Glutamatergic neuron (in vitro differentiated cells): ENCODE measurements at regions not wholly inside any gene's neighbourhood (a gene's known extent, or its start where the extent isn't known, plus 50 kb on each side); places are given as distances from the start of the nearest gene placed in this dataset.

Experiments used
- DNase-seq: peaks from one replicate; pipeline ENCODE4 v3.0.0; 2022
- H3K27ac Mint-ChIP-seq: one replicate; pipeline ENCODE4 v1.8.0; 2020; ENCODE audit warnings: mild to moderate bottlenecking, mixed read lengths, inconsistent platforms; ENCODE audit not compliant: unreplicated experiment
- H3K27me3 Mint-ChIP-seq: one replicate; pipeline ENCODE4 v1.8.0; 2020; ENCODE audit warnings: mild to moderate bottlenecking, moderate library complexity, mixed read lengths, inconsistent platforms; ENCODE audit not compliant: unreplicated experiment
- H3K36me3 Mint-ChIP-seq: one replicate; pipeline ENCODE4 v1.8.0; 2020; ENCODE audit warnings: mild to moderate bottlenecking, mixed read lengths, inconsistent platforms; ENCODE audit not compliant: unreplicated experiment
- H3K4me1 Mint-ChIP-seq: one replicate; pipeline ENCODE4 v1.8.0; 2020; ENCODE audit warnings: mild to moderate bottlenecking, low read depth, mixed read lengths, inconsistent platforms; ENCODE audit not compliant: unreplicated experiment
- H3K4me3 Mint-ChIP-seq: one replicate; pipeline ENCODE4 v1.8.0; 2020; ENCODE audit warnings: mild to moderate bottlenecking, mixed read lengths, inconsistent platforms; ENCODE audit not compliant: unreplicated experiment
- H3K9me3 Mint-ChIP-seq: one replicate; pipeline ENCODE4 v1.8.0; 2020; ENCODE audit warnings: mild to moderate bottlenecking, moderate library complexity, mixed read lengths, inconsistent platforms; ENCODE audit not compliant: unreplicated experiment
- TF ChIP-seq, protein P1 (sequence below): fragments of 200-600 bp; sonication (generic); IDR thresholded peaks from one replicate; pipeline ENCODE4 v1.5.0; 2021; ENCODE audit not compliant: partially characterized antibody, unreplicated experiment

- no peak for DNase-seq
- TF ChIP-seq, protein P1, sequence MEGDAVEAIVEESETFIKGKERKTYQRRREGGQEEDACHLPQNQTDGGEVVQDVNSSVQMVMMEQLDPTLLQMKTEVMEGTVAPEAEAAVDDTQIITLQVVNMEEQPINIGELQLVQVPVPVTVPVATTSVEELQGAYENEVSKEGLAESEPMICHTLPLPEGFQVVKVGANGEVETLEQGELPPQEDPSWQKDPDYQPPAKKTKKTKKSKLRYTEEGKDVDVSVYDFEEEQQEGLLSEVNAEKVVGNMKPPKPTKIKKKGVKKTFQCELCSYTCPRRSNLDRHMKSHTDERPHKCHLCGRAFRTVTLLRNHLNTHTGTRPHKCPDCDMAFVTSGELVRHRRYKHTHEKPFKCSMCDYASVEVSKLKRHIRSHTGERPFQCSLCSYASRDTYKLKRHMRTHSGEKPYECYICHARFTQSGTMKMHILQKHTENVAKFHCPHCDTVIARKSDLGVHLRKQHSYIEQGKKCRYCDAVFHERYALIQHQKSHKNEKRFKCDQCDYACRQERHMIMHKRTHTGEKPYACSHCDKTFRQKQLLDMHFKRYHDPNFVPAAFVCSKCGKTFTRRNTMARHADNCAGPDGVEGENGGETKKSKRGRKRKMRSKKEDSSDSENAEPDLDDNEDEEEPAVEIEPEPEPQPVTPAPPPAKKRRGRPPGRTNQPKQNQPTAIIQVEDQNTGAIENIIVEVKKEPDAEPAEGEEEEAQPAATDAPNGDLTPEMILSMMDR, result no peak
- Mint-ChIP-seq H3K9me3 (no peaks in the 10 kb centered on the region), H3K27me3 (peaks cover 2% of the 10 kb centered on the region), H3K36me3 (no peaks in the 10 kb centered on the region), H3K4me3 (no peak overlapping the region), H3K27ac (no peak overlapping the region), H3K4me1 (peaks cover 27% of the 10 kb centered on the region)
These were observed 84.5 kb upstream of the NFIB start for GRCh38 chr9:14398473-14398872.

DNA sequence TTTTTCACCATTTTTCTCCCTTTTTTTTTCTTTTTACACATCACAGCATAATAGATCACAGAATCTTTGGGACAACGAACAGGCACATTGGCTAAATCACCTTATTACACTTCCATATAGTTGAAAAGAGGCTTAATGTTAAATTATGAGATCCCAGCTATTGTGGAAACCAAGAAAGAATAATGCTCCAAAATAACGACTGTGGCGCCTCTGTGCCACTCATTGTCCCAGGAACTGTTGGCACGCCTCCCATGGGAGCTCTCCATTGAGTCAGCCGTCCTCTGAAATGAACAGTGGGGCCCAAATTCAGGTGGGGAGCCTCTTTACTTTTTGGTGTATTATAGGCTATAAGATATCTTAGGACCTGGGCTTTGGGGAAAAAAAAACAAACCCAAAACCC, 82.2 kb upstream of the NFIB start:
- TF ChIP-seq, protein P1, result no peak
- Mint-ChIP-seq H3K36me3 (no peaks in the 10 kb centered on the region), H3K4me3 (no peak overlapping the region), H3K4me1 (peaks cover 22% of the 10 kb centered on the region), H3K9me3 (no peaks in the 10 kb centered on the region), H3K27me3 (peaks cover 2% of the 10 kb centered on the region), H3K27ac (peak overlapping the region; percentile 82)
- DNase-seq, result no peak

- peak overlapping the region; percentile 82 for H3K27ac Mint-ChIP-seq
- DNase-seq, result peak; percentile 58
- H3K4me1 Mint-ChIP-seq, result peaks cover 17% of the 10 kb centered on the region
- TF ChIP-seq, protein P1, result no peak
- no peak overlapping the region for H3K4me3 Mint-ChIP-seq
- H3K36me3 Mint-ChIP-seq, result no peaks in the 10 kb centered on the region
- peaks cover 2% of the 10 kb centered on the region for H3K27me3 Mint-ChIP-seq
- no peaks in the 10 kb centered on the region for H3K9me3 Mint-ChIP-seq
These were observed 81.6 kb upstream of the NFIB start for GRCh38 chr9:14395317-14396082.

DNA sequence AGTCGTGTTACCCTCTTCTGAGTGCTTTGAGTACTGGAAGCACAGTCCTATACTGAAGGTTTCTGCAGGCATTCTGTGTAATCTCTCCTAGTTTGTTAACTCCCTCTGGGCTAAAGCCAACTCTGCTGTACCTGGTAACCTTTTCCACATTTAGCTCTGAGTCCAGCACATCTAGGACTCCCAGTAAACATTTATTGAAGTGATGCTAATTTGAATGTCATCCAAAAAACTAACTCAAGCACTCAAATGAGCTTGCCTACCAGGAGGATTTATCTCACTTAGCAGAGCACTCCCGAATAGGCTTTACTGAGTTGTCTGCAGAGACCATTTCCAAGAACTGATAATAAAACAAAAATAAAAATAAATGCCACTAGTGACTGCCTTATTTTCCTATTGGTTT, 79.5 kb upstream of the NFIB start:
- Mint-ChIP-seq H3K9me3 (no peaks in the 10 kb centered on the region), H3K4me3 (no peak overlapping the region), H3K36me3 (no peaks in the 10 kb centered on the region), H3K27ac (no peak overlapping the region), H3K4me1 (peaks cover 9% of the 10 kb centered on the region), H3K27me3 (peaks cover 2% of the 10 kb centered on the region)
- DNase-seq, result no peak
- TF ChIP-seq, protein P1, result no peak

- Mint-ChIP-seq H3K27ac (no peak overlapping the region), H3K4me3 (no peak overlapping the region), H3K36me3 (no peaks in the 10 kb centered on the region), H3K9me3 (no peaks in the 10 kb centered on the region), H3K27me3 (peaks cover 2% of the 10 kb centered on the region), H3K4me1 (peaks cover 9% of the 10 kb centered on the region)
- TF ChIP-seq, protein P1, result no peak
- DNase-seq, result no peak
These were observed 77.7 kb upstream of the NFIB start for GRCh38 chr9:14391620-14392019.
